Stimulated activated naive CD8-positive, alpha-beta T cell treated with anti-CD3 and anti-CD28 coated beads, Interleukin-15, Interleukin-2, amounts not matched to agents 100 ng/mL and 50 ng/mL, for 24 hours (primary cell): ENCODE measurements at regions not wholly inside any gene's neighbourhood (a gene's known extent, or its start where the extent isn't known, plus 50 kb on each side); places are given as distances from the start of the nearest gene placed in this dataset.
"Not testable (repeated sequence)": the region's sequence is repeated elsewhere in the genome, so short reads cannot be mapped to it uniquely, and the experiment has no call there.

Experiments used
- H3K27ac Mint-ChIP-seq: one replicate; pipeline ENCODE4 v1.8.0; 2021; ENCODE audit warnings: mild to moderate bottlenecking, mixed read lengths
- H3K27me3 Mint-ChIP-seq: one replicate; pipeline ENCODE4 v1.8.0; 2021; ENCODE audit warnings: mixed read lengths
- H3K36me3 Mint-ChIP-seq: one replicate; pipeline ENCODE4 v1.8.0; 2021; ENCODE audit warnings: low read depth, mixed read lengths
- H3K4me1 Mint-ChIP-seq: one replicate; pipeline ENCODE4 v1.8.0; 2021; ENCODE audit warnings: low read depth, mixed read lengths
- H3K4me3 Mint-ChIP-seq: one replicate; pipeline ENCODE4 v1.8.0; 2021; ENCODE audit warnings: mild to moderate bottlenecking, mixed read lengths
- H3K9me3 Mint-ChIP-seq: one replicate; pipeline ENCODE4 v1.8.0; 2021; ENCODE audit warnings: mixed read lengths

- Mint-ChIP-seq H3K4me3 (no peak overlapping the region), H3K27ac (peak overlapping the region; percentile 61), H3K4me1 (peaks cover 29% of the 10 kb centered on the region), H3K9me3 (peaks cover 3% of the 10 kb centered on the region), H3K36me3 (no peaks in the 10 kb centered on the region), H3K27me3 (no peaks in the 10 kb centered on the region)
Observed at GRCh38 chr7:92968502-92968901, 132.1 kb upstream of the CDK6 start.

GRCh38 chr7:92967238-92967637 lies 130.9 kb upstream of the CDK6 start:
- H3K27me3 Mint-ChIP-seq = no peaks in the 10 kb centered on the region

DNA sequence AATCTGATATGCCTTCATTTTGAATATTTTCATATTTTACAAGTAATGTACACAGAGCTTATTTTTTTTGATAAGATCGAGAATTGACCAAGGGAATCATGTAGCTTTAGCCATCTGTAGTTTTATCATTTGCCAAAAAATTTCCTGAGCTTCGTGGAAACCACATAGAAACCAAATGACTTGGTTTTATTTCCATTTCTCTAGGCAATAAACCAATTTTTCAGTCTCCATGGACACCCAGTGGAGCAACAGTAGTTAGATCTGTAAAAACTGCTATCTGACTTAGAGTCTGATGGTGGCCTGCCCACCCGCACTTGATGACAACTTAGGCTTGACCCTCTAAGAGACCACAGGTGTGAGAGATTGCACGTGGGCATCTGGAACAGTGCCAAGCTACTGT lies 127.8 kb upstream of the CDK6 start:
- Mint-ChIP-seq H3K36me3 (peaks cover 5% of the 10 kb centered on the region), H3K4me3 (no peak overlapping the region), H3K9me3 (peaks cover 6% of the 10 kb centered on the region), H3K27ac (no peak overlapping the region), H3K27me3 (peaks cover 10% of the 10 kb centered on the region), H3K4me1 (peaks cover 9% of the 10 kb centered on the region)

More at GRCh38 chr7:92967238-92967637, 130.9 kb upstream of the CDK6 start:
- Mint-ChIP-seq H3K9me3 (peaks cover 6% of the 10 kb centered on the region), H3K36me3 (no peaks in the 10 kb centered on the region), H3K27ac (no peak overlapping the region), H3K4me3 (no peak overlapping the region), H3K4me1 (peaks cover 20% of the 10 kb centered on the region)

GRCh38 chr7:92963566-92963965 lies 127.2 kb upstream of the CDK6 start:
- H3K4me3 Mint-ChIP-seq = no peak overlapping the region
- H3K27me3 Mint-ChIP-seq = peaks cover 12% of the 10 kb centered on the region
- H3K27ac Mint-ChIP-seq = no peak overlapping the region
- H3K36me3 Mint-ChIP-seq = peaks cover 5% of the 10 kb centered on the region
- H3K9me3 Mint-ChIP-seq = peaks cover 6% of the 10 kb centered on the region
- H3K4me1 Mint-ChIP-seq = peaks cover 9% of the 10 kb centered on the region

- H3K4me3 Mint-ChIP-seq = no peak overlapping the region
- no peak overlapping the region for H3K27ac Mint-ChIP-seq
- peaks cover 23% of the 10 kb centered on the region for H3K4me1 Mint-ChIP-seq
- peaks cover 18% of the 10 kb centered on the region for H3K27me3 Mint-ChIP-seq
- peaks cover 11% of the 10 kb centered on the region for H3K9me3 Mint-ChIP-seq
- peaks cover 8% of the 10 kb centered on the region for H3K36me3 Mint-ChIP-seq
Observed at GRCh38 chr7:92961961-92962360, 125.6 kb upstream of the CDK6 start.

DNA sequence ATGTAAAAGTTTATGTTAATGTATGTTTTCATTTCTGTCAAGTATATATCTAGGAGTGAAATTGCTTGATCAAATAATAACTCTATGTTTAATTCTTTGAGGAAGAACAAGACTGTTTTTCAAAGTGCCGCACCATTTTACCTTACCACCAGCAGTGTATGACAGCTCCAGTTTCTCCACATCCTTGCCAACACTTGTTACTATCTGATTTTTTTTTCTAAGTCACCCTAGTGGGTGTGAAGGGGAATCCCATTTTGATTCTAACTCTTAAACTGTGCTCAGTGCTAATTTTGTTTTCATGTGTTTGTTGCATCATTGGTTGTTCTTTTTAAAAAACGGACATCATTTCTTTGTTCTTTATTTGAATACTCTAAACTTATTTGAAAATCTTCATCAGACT lies 120.2 kb upstream of the CDK6 start:
- H3K9me3 Mint-ChIP-seq = peaks cover 13% of the 10 kb centered on the region
- H3K36me3 Mint-ChIP-seq = peaks cover 19% of the 10 kb centered on the region
- peak overlapping the region; percentile 91 for H3K27ac Mint-ChIP-seq
- H3K27me3 Mint-ChIP-seq = peaks cover 18% of the 10 kb centered on the region
- no peak overlapping the region for H3K4me3 Mint-ChIP-seq
- H3K4me1 Mint-ChIP-seq = peaks cover 51% of the 10 kb centered on the region

DNA sequence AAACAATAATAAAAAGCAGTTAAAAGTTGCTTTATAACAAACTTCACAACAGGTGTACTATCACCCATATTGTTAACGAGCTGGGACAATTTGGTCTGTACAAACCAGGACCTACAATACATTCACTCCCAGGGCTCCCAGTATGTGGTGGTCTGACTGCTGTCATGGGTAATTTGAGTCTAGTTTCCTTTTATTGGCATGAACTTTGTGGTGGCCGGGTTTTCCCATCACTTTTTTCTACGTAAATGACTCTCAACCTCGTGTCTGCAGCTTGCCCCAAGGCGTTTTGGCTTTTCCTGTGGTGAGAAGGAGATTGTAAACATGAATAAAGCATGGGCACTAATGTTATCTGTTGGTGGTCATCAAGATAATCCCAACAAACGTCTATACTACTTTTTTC lies 118.7 kb upstream of the CDK6 start:
- peaks cover 15% of the 10 kb centered on the region for H3K36me3 Mint-ChIP-seq
- peak overlapping the region; percentile 94 for H3K27ac Mint-ChIP-seq
- H3K27me3 Mint-ChIP-seq = peaks cover 12% of the 10 kb centered on the region
- peak overlapping the region; percentile 18 for H3K4me3 Mint-ChIP-seq
- H3K4me1 Mint-ChIP-seq = peaks cover 51% of the 10 kb centered on the region
- H3K9me3 Mint-ChIP-seq = peaks cover 13% of the 10 kb centered on the region

DNA sequence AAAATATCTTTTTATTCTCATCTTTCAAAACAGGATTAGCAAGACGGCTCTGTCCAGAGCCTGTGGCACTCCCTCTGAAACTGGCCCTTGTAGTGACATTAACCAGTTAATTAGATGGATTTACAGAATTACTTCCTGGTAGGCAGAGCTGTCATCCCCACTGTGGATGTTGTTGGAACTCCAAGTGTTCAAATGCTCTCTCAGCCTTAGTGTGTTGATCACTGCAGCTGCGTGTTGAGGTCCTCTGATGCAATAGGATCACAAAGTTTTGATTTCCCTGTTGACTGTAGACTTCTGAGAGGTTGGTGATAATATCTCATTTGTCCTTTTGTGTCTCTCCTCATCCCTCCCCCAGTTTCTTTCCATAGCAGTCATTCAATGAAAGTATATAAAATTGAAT lies 117.3 kb upstream of the CDK6 start:
- Mint-ChIP-seq H3K36me3 (peaks cover 19% of the 10 kb centered on the region), H3K27me3 (peaks cover 6% of the 10 kb centered on the region), H3K9me3 (peaks cover 13% of the 10 kb centered on the region), H3K4me1 (peaks cover 51% of the 10 kb centered on the region), H3K27ac (peak overlapping the region; percentile 94), H3K4me3 (no peak overlapping the region)

DNA sequence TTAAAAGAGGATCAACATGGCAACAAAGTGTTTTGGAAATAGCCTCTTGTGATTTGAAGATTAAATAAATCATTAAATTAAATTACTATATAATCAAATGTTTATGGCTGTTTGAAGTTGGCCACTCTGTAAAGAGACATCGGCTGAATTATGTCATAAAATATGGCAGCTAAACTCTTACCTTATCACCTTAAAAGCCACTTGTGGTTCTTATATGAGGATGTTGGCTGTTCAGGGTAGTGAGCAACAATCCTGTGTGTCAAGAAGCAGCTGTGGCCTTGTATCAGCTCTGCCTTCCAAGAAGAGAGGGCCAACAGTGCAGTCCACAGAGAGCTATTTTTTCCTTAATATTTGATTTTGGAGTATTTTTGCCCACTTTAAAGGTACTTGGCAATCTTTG lies 113.4 kb upstream of the CDK6 start:
- H3K4me3 Mint-ChIP-seq = no peak overlapping the region
- peaks cover 4% of the 10 kb centered on the region for H3K9me3 Mint-ChIP-seq
- no peaks in the 10 kb centered on the region for H3K27me3 Mint-ChIP-seq
- H3K27ac Mint-ChIP-seq = no peak overlapping the region
- H3K4me1 Mint-ChIP-seq = peaks cover 17% of the 10 kb centered on the region
- H3K36me3 Mint-ChIP-seq = peaks cover 4% of the 10 kb centered on the region

GRCh38 chr7:92945840-92946239 lies 109.5 kb upstream of the CDK6 start:
- peaks cover 6% of the 10 kb centered on the region for H3K4me1 Mint-ChIP-seq
- no peak overlapping the region for H3K27ac Mint-ChIP-seq
- H3K4me3 Mint-ChIP-seq = no peak overlapping the region
- H3K27me3 Mint-ChIP-seq = no peaks in the 10 kb centered on the region
- H3K36me3 Mint-ChIP-seq = peaks cover 8% of the 10 kb centered on the region
- H3K9me3 Mint-ChIP-seq = peaks cover 23% of the 10 kb centered on the region

- Mint-ChIP-seq H3K36me3 (peaks cover 8% of the 10 kb centered on the region), H3K27me3 (no peaks in the 10 kb centered on the region), H3K27ac (no peak overlapping the region), H3K9me3 (peaks cover 32% of the 10 kb centered on the region), H3K4me1 (peaks cover 6% of the 10 kb centered on the region), H3K4me3 (no peak overlapping the region)
Observed at GRCh38 chr7:92944633-92945032, 108.3 kb upstream of the CDK6 start.

DNA sequence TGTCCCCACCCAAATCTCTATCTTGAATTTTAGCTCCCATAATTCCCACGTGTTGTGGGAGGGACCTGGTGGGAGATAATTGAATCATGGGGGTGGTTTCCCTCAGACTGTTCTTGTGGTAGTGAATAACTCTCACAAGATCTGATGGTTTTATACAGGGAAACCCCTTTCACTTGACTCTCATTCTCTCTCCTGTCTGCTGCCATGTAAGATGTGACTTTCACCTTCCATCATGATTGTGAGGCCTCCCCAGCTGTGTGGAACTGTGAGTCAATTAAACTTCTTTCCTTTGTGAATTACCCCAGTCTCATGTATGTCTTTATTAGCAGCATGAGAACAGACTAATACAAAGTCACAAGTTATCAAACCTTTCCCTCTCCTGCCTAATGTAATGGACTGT lies 106.3 kb upstream of the CDK6 start:
- H3K36me3 Mint-ChIP-seq, H3K27ac Mint-ChIP-seq, H3K27me3 Mint-ChIP-seq, H3K4me1 Mint-ChIP-seq, H3K4me3 Mint-ChIP-seq: not testable (repeated sequence)
- H3K9me3 Mint-ChIP-seq = peaks cover 45% of the 10 kb centered on the region

DNA sequence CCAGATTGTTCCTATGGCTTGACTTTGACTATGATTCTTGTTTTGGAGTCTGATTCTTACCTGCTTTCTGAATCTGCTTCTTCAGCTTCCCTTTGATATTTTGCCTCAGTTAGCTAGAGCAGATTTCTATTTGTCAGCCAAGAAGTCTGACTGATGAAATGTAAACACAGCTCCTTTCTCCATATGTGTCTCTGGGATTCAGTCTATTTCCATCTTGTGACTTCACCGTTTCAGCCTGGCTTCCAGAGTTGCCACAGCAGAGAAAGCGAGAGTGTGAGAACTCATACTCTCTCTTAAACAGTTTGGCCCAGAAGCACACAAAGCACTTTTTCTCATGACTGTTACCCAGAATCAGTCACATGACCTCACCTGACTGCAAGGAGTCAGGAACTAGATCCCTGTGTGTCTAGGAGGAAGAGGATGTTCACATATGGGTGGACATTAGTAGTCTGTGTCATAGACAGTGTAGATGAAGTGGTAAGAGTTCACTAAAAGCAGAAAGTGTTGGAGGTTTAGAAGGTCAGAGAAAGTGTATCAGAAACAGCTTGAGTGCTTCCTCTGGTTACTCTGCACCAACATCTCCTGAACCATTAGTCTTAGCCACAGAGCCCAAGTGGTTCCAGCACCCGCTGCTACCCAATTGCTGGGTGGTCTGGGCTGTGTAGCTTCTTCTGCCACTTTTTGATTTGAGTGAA lies 103.4 kb upstream of the CDK6 start:
- peaks cover 45% of the 10 kb centered on the region for H3K9me3 Mint-ChIP-seq
- H3K27me3 Mint-ChIP-seq = peaks cover 4% of the 10 kb centered on the region
- H3K4me1 Mint-ChIP-seq = peaks cover 6% of the 10 kb centered on the region
- H3K36me3 Mint-ChIP-seq = peaks cover 8% of the 10 kb centered on the region
- peak overlapping the region; percentile 34 for H3K27ac Mint-ChIP-seq
- H3K4me3 Mint-ChIP-seq = no peak overlapping the region

GRCh38 chr7:92934096-92934495 lies 97.7 kb upstream of the CDK6 start:
- Mint-ChIP-seq H3K27me3 (peaks cover 8% of the 10 kb centered on the region), H3K4me1 (no peaks in the 10 kb centered on the region), H3K9me3 (peaks cover 37% of the 10 kb centered on the region), H3K36me3 (peaks cover 3% of the 10 kb centered on the region), H3K4me3 (no peak overlapping the region), H3K27ac (no peak overlapping the region)

- no peak overlapping the region for H3K4me3 Mint-ChIP-seq
- no peaks in the 10 kb centered on the region for H3K4me1 Mint-ChIP-seq
- H3K27ac Mint-ChIP-seq = no peak overlapping the region
- H3K27me3 Mint-ChIP-seq = peaks cover 16% of the 10 kb centered on the region
- no peaks in the 10 kb centered on the region for H3K36me3 Mint-ChIP-seq
- H3K9me3 Mint-ChIP-seq = peaks cover 28% of the 10 kb centered on the region
Observed at GRCh38 chr7:92932450-92932849, 96.1 kb upstream of the CDK6 start.

DNA sequence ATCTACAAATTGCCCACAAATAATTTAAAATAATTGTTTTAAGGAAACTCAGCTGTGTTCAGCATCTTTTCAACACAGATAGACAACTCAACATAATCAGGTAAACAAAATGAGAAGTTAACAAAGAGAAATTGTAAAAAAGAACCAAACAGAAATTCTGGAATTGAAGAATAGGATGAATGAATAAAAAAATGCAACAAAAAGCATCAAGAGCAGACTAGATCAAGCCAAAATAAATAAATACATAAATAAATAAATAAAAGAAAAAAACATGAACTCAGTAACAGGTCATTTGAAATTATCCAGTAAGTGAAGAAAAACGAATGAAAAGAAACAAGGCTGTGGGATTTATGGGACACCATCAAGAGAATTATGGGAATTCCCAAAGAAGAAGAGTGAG lies 94.0 kb upstream of the CDK6 start:
- Mint-ChIP-seq H3K9me3 (peaks cover 25% of the 10 kb centered on the region), H3K27ac (no peak overlapping the region), H3K36me3 (no peaks in the 10 kb centered on the region), H3K4me3 (no peak overlapping the region), H3K27me3 (peaks cover 12% of the 10 kb centered on the region), H3K4me1 (no peaks in the 10 kb centered on the region)
